Liver (tissue), 8 donors: ENCODE measurements at regions not wholly inside any gene's neighbourhood (a gene's known extent, or its start where the extent isn't known, plus 50 kb on each side); places are given as distances from the start of the nearest gene placed in this dataset.

Experiments
- DNase-seq: peaks from one replicate; pipeline ENCODE4 v3.0.0-alpha.2; 2017; ENCODE audit warnings: low spot score
- H3K27ac ChIP-seq, 2 donors: one replicate each; pipeline ENCODE4 v1.7.0; 2013; ENCODE audit warnings: inconsistent platforms in 2 of 2, low read length in 2 of 2, control low read depth in 1 of 2, low read depth in 1 of 2, mild to moderate bottlenecking in 1 of 2
- H3K27me3 ChIP-seq, 4 donors: one replicate each; pipeline versions ENCODE4 v1.6.1 to v1.7.0; 2013; ENCODE audit warnings: low read length in 3 of 4, inconsistent platforms in 1 of 4, mild to moderate bottlenecking in 1 of 4, moderate library complexity in 1 of 4; ENCODE audit not compliant: control insufficient read depth in 4 of 4, insufficient read depth in 4 of 4
- H3K36me3 ChIP-seq, 4 donors: one replicate each; pipeline versions ENCODE4 v1.6.1 to v1.7.0; 2013; ENCODE audit warnings: low read length in 3 of 4, mild to moderate bottlenecking in 3 of 4, low read depth in 1 of 4, moderate library complexity in 1 of 4; ENCODE audit not compliant: control insufficient read depth in 4 of 4, insufficient read depth in 3 of 4
- H3K4me1 ChIP-seq, 4 donors: one replicate each; pipeline versions ENCODE4 v1.6.1 to v1.7.0; 2013; ENCODE audit warnings: low read length in 3 of 4, mild to moderate bottlenecking in 3 of 4, moderate library complexity in 1 of 4; ENCODE audit not compliant: control insufficient read depth in 4 of 4, insufficient read depth in 4 of 4
- H3K4me3 ChIP-seq, 3 donors: one replicate each; pipeline versions ENCODE4 v1.6.1 to v1.7.0; 2013; ENCODE audit warnings: low read length in 3 of 3, control low read depth in 1 of 3, low read depth in 1 of 3, mild to moderate bottlenecking in 1 of 3
- H3K9ac ChIP-seq, 2 donors: one replicate each; pipeline ENCODE4 v1.7.0; 2013; ENCODE audit warnings: low read length in 2 of 2, mild to moderate bottlenecking in 2 of 2, moderate library complexity in 2 of 2, control low read depth in 1 of 2, low read depth in 1 of 2
- H3K9me3 ChIP-seq, 4 donors: one replicate each; pipeline versions ENCODE4 v1.6.1 to v1.7.0; 2013; ENCODE audit warnings: low read length in 3 of 4; ENCODE audit not compliant: control insufficient read depth in 4 of 4
- FOXA1 ChIP-seq: IDR thresholded peaks from 2 replicates; pipeline ENCODE4 v1.6.1; 2016; ENCODE audit warnings: antibody characterized with exemption
- JUND ChIP-seq, 2 donors: IDR thresholded peaks; 2 replicates each; pipeline ENCODE4 v1.6.1; 2016; ENCODE audit warnings: antibody characterized with exemption in 2 of 2
- RAD21 ChIP-seq, 2 donors: IDR thresholded peaks; 2 replicates each; pipeline ENCODE4 v1.6.1; 2016; ENCODE audit warnings: antibody characterized with exemption in 2 of 2, mild to moderate bottlenecking in 2 of 2
- RXRA ChIP-seq, 2 donors: IDR thresholded peaks; 2 replicates each; pipeline ENCODE4 v1.6.1; 2017 to 2018; ENCODE audit warnings: antibody characterized with exemption in 2 of 2, mild to moderate bottlenecking in 1 of 2
- SP1 ChIP-seq: IDR thresholded peaks from 2 replicates; pipeline ENCODE4 v1.6.1; 2018; ENCODE audit warnings: antibody characterized with exemption, mild to moderate bottlenecking
- YY1 ChIP-seq: IDR thresholded peaks from 2 replicates; pipeline ENCODE4 v1.6.1; 2016; ENCODE audit warnings: antibody characterized with exemption, mild to moderate bottlenecking
- WGBS: extraction: QIAGEN DNeasy Blood & Tissue Kit; methylation state at CpG from one replicate; pipeline ENCODE4 v1.1.7; 2013; 5-methylcytosine and 5-hydroxymethylcytosine counted together
- TF ChIP-seq, protein P1 (sequence below): IDR thresholded peaks from 2 replicates; pipeline ENCODE4 v1.6.1; 2016; ENCODE audit warnings: antibody characterized with exemption
- TF ChIP-seq, protein P2 (sequence below): IDR thresholded peaks from 2 replicates; pipeline ENCODE4 v1.6.1; 2016; ENCODE audit warnings: antibody characterized with exemption
- TF ChIP-seq, protein P3 (sequence below): IDR thresholded peaks from 2 replicates; pipeline ENCODE4 v1.6.1; 2016; ENCODE audit warnings: antibody characterized with exemption, mild to moderate bottlenecking
- TF ChIP-seq, protein P4 (sequence below): IDR thresholded peaks from 2 replicates; pipeline ENCODE4 v1.6.1; 2016; ENCODE audit warnings: antibody characterized with exemption
- TF ChIP-seq, protein P5 (sequence below): fragments of 150-350 bp; IDR thresholded peaks from 2 replicates; pipeline ENCODE4 v1.5.1; 2017; ENCODE audit warnings: improper control_type of control experiment, low read depth, low read length; ENCODE audit not compliant: missing input control
- donor health status: healthy.
- donor health status: healthy.
- donor health status: healthy.
- donor health status: healthy.
- donor health status: healthy.

DNA sequence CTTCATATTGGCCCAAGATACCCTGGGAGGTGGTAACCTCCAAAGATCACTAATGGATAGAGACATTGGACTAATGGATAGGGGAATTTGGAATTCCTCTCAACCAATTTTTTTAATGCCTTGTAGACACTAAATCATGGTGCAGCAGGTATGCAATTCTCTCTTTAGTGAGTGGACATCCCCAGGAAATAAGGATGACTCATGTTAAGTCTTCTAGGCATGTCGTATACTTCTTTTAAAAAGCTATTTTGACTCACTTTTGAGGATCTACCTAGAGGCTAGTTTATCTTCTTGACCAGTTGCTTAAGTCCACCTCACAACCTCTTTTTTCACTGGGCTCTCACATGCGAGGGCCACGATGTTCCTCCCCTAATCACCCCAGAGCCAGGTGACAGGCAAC lies 211.6 kb upstream of the CDH12 start (continued):
- TF ChIP-seq, protein P1, sequence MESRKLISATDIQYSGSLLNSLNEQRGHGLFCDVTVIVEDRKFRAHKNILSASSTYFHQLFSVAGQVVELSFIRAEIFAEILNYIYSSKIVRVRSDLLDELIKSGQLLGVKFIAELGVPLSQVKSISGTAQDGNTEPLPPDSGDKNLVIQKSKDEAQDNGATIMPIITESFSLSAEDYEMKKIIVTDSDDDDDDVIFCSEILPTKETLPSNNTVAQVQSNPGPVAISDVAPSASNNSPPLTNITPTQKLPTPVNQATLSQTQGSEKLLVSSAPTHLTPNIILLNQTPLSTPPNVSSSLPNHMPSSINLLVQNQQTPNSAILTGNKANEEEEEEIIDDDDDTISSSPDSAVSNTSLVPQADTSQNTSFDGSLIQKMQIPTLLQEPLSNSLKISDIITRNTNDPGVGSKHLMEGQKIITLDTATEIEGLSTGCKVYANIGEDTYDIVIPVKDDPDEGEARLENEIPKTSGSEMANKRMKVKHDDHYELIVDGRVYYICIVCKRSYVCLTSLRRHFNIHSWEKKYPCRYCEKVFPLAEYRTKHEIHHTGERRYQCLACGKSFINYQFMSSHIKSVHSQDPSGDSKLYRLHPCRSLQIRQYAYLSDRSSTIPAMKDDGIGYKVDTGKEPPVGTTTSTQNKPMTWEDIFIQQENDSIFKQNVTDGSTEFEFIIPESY, result no peak

DNA sequence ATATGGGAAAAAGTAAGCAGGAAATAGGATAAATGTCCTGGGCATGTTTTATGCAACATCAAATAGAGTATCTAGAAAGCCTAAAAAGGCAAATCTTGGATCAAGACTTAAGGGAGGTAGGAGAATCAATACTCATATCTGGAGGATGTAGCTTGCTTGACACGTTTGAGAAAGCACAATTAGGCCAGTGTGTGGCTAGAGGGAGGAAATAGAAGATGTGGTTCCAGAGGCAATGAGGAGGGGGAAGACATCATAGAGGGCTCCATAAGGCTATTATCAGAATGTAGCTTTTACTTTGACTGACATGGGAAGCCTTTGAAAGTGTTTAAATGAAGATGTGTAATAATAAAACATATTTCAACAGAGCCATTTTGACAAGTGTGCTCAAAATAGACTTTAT lies 200.7 kb upstream of the CDH12 start:
- Histone ChIP-seq H3K27ac (no peak overlapping the region), H3K27me3 (no peaks in the 10 kb centered on the region), H3K36me3 (no peaks in the 10 kb centered on the region), H3K4me1 (peaks cover 0 to 1% (median 0%) of the 10 kb centered on the region in 4 donors), H3K9me3 (no peaks in the 10 kb centered on the region), H3K9ac (no peak overlapping the region), H3K4me3 (no peak overlapping the region)
- no peak for DNase-seq
- WGBS, result 45% methylated on average over 1 of the region's 1 CpG
- no peak for TF ChIP-seq RAD21 (IDR thresholded peaks at IDR 0.05)
- TF ChIP-seq, protein P2, sequence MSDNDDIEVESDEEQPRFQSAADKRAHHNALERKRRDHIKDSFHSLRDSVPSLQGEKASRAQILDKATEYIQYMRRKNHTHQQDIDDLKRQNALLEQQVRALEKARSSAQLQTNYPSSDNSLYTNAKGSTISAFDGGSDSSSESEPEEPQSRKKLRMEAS, result no peak
- TF ChIP-seq, protein P3, sequence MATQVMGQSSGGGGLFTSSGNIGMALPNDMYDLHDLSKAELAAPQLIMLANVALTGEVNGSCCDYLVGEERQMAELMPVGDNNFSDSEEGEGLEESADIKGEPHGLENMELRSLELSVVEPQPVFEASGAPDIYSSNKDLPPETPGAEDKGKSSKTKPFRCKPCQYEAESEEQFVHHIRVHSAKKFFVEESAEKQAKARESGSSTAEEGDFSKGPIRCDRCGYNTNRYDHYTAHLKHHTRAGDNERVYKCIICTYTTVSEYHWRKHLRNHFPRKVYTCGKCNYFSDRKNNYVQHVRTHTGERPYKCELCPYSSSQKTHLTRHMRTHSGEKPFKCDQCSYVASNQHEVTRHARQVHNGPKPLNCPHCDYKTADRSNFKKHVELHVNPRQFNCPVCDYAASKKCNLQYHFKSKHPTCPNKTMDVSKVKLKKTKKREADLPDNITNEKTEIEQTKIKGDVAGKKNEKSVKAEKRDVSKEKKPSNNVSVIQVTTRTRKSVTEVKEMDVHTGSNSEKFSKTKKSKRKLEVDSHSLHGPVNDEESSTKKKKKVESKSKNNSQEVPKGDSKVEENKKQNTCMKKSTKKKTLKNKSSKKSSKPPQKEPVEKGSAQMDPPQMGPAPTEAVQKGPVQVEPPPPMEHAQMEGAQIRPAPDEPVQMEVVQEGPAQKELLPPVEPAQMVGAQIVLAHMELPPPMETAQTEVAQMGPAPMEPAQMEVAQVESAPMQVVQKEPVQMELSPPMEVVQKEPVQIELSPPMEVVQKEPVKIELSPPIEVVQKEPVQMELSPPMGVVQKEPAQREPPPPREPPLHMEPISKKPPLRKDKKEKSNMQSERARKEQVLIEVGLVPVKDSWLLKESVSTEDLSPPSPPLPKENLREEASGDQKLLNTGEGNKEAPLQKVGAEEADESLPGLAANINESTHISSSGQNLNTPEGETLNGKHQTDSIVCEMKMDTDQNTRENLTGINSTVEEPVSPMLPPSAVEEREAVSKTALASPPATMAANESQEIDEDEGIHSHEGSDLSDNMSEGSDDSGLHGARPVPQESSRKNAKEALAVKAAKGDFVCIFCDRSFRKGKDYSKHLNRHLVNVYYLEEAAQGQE, result no peak
- TF ChIP-seq YY1, result no peak
- TF ChIP-seq FOXA1, result no peak
- no peak for TF ChIP-seq SP1
- TF ChIP-seq, protein P4, sequence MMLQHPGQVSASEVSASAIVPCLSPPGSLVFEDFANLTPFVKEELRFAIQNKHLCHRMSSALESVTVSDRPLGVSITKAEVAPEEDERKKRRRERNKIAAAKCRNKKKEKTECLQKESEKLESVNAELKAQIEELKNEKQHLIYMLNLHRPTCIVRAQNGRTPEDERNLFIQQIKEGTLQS, result no peak
- TF ChIP-seq, protein P5, sequence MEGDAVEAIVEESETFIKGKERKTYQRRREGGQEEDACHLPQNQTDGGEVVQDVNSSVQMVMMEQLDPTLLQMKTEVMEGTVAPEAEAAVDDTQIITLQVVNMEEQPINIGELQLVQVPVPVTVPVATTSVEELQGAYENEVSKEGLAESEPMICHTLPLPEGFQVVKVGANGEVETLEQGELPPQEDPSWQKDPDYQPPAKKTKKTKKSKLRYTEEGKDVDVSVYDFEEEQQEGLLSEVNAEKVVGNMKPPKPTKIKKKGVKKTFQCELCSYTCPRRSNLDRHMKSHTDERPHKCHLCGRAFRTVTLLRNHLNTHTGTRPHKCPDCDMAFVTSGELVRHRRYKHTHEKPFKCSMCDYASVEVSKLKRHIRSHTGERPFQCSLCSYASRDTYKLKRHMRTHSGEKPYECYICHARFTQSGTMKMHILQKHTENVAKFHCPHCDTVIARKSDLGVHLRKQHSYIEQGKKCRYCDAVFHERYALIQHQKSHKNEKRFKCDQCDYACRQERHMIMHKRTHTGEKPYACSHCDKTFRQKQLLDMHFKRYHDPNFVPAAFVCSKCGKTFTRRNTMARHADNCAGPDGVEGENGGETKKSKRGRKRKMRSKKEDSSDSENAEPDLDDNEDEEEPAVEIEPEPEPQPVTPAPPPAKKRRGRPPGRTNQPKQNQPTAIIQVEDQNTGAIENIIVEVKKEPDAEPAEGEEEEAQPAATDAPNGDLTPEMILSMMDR, result no peak
- no peak for TF ChIP-seq RXRA (IDR thresholded peaks at IDR 0.05)
- no peak for TF ChIP-seq JUND (IDR thresholded peaks at IDR 0.05)

DNA sequence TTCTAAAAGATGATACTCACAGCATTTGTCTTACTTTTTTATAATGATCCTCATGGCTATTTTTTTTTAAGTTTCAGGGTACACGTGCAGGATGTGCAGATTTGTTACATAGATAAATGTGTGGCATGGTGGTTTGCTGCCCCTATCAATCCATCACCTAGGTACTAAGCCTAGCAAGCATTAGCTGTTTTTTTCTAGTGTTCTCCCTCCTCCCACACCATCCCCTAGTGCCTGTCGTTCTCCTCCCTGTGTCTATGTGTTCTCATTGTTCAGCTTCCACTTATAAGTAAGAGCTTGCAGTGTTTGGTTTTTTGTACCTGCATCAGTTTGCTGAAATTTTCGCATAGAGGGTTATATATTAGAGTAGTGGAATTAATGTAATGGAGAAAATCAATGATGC lies 189.1 kb upstream of the CDH12 start:
- no peaks in the 10 kb centered on the region for H3K4me1 ChIP-seq
- no peaks in the 10 kb centered on the region for H3K27me3 ChIP-seq
- H3K36me3 ChIP-seq, result no peaks in the 10 kb centered on the region
- no peak for DNase-seq
- WGBS, result 54% methylated on average over 3 of the region's 3 CpGs
- no peaks in the 10 kb centered on the region for H3K9me3 ChIP-seq
- TF ChIP-seq, protein P5, result no peak
- no peak for TF ChIP-seq SP1
- TF ChIP-seq RXRA (IDR thresholded peaks at IDR 0.05), result no peak
- H3K4me3 ChIP-seq, result no peak overlapping the region
- no peak overlapping the region for H3K27ac ChIP-seq
- no peak overlapping the region for H3K9ac ChIP-seq
